GM12878 (cell line): ENCODE measurements at regions not wholly inside any gene's neighbourhood (a gene's known extent, or its start where the extent isn't known, plus 50 kb on each side); places are given as distances from the start of the nearest gene placed in this dataset.

Experiments used
- ATAC-seq: fragments of 200-7000 bp; cut with Tn5 transposase; 3 replicates; pipeline ENCODE4 v1.9.1; 2020; ENCODE audit warnings: mild to moderate bottlenecking, moderate library complexity
- BruUV-seq: library from RNA; stranded (reverse); fragments of 400-500 nt; replicated peaks from 2 replicates; lab custom pipeline; 2021; lab: Mats Ljungman, UMichigan
- CTCF ChIA-PET: fragments of 300-600 bp; sonication (Branson Sonifier 250); formaldehyde crosslinking; extraction: SDS; loops from one replicate; lab custom pipeline; 2021; ENCODE audit warnings: inconsistent platforms; lab: Yijun Ruan, JAX
- POLR2A ChIA-PET: fragments of 350-600 bp; formaldehyde crosslinking; extraction: SDS; loops from one replicate; lab custom pipeline; 2021; ENCODE audit warnings: inconsistent platforms; lab: Charles Lee
- RAD21 ChIA-PET: fragments of 300-600 bp; sonication (Branson Sonifier 250); formaldehyde crosslinking; loops from one replicate; lab custom pipeline; 2023; ENCODE audit warnings: antibody characterized with exemption; ENCODE audit not compliant: unreplicated experiment; lab: Charles Lee
- SMC1A ChIA-PET: fragments of 300-600 bp; sonication (Branson Sonifier 250); formaldehyde crosslinking; loops from one replicate; lab custom pipeline; 2023; ENCODE audit not compliant: unreplicated experiment, uncharacterized antibody; lab: Charles Lee
- DNase-seq: peaks from one replicate; pipeline ENCODE4 v3.0.0-alpha.2; 2011; ENCODE audit warnings: low read depth, low spot score
- FAIRE-seq: peaks from 3 replicates; lab custom pipeline; 2011; peaks lifted over from hg19 to GRCh38; lab: Jason Lieb, UNC
- H2AFZ ChIP-seq: 2 replicates; pipeline ENCODE4 v1.6.0; 2011; ENCODE audit warnings: low read depth, low read length, control low read depth; ENCODE audit not compliant: control insufficient read depth
- H3K27ac ChIP-seq: 2 replicates; pipeline ENCODE4 v1.5.1; 2011; ENCODE audit warnings: control low read depth; ENCODE audit not compliant: control insufficient read depth, insufficient read depth
- H3K27me3 ChIP-seq, 2 experiments: replicated peaks in 1 of 2; 2 replicates each; pipeline versions ENCODE4 v1.6.0 to v1.6.1; 2011; ENCODE audit warnings: low read length in 1 of 2; ENCODE audit not compliant: control insufficient read depth in 2 of 2, insufficient read depth in 2 of 2
- H3K36me3 ChIP-seq, 2 experiments: 2 replicates each; pipeline ENCODE4 v1.5.1; 2011; ENCODE audit warnings: low read length in 1 of 2; ENCODE audit not compliant: control insufficient read depth in 2 of 2, insufficient read depth in 2 of 2
- H3K4me1 ChIP-seq: 2 replicates; pipeline ENCODE4 v1.6.1; 2011; ENCODE audit warnings: mild to moderate bottlenecking, low read length, moderate library complexity, mixed read lengths; ENCODE audit not compliant: control insufficient read depth, insufficient read depth
- H3K4me2 ChIP-seq: 2 replicates; pipeline ENCODE4 v1.6.0; 2011; ENCODE audit warnings: control low read depth; ENCODE audit not compliant: control insufficient read depth, insufficient read depth
- H3K4me3 ChIP-seq: fragments of 200-600 bp; sonication (generic); 2 replicates; pipeline ENCODE4 v1.5.1; 2016
- H3K79me2 ChIP-seq: 2 replicates; pipeline ENCODE4 v1.6.0; 2011; ENCODE audit warnings: low read length; ENCODE audit not compliant: control insufficient read depth, insufficient read depth
- H3K9ac ChIP-seq: 2 replicates; pipeline ENCODE4 v1.8.0; 2011; ENCODE audit warnings: low read length, control low read depth, mixed read lengths; ENCODE audit not compliant: control insufficient read depth, insufficient read depth
- H3K9me3 ChIP-seq: replicated peaks from 3 replicates; pipeline ENCODE4 v1.5.1; 2011; ENCODE audit warnings: mild to moderate bottlenecking, low read length; ENCODE audit not compliant: control insufficient read depth, insufficient read depth
- H4K20me1 ChIP-seq: 2 replicates; pipeline ENCODE4 v1.6.0; 2011; ENCODE audit not compliant: control insufficient read depth, insufficient read depth
- BHLHE40 ChIP-seq, 2 experiments: fragments of 450-650 bp in 1 of 2; IDR thresholded peaks; 2 replicates each; pipeline ENCODE4 v1.6.1; 2011 to 2017; ENCODE audit warnings: low read depth in 2 of 2, borderline replicate concordance in 1 of 2, improper control_type of control experiment in 1 of 2, low read length in 1 of 2, mild to moderate bottlenecking in 1 of 2
- CHD1 ChIP-seq: IDR thresholded peaks from 2 replicates; pipeline ENCODE4 v1.6.1; 2012; ENCODE audit warnings: low read depth, low read length, improper control_type of control experiment
- ELK1 ChIP-seq: IDR thresholded peaks from 2 replicates; pipeline ENCODE4 v1.6.1; 2012; ENCODE audit warnings: low read depth, low read length, improper control_type of control experiment
- IKZF2 ChIP-seq, 2 experiments: fragments of 450-650 bp; IDR thresholded peaks; 2 replicates each; pipeline ENCODE4 v1.6.1; 2017; ENCODE audit warnings: mild to moderate bottlenecking in 2 of 2, moderate library complexity in 2 of 2
- IRF4 ChIP-seq: IDR thresholded peaks from 2 replicates; pipeline ENCODE4 v1.6.1; 2011; ENCODE audit warnings: low read depth, low read length
- MTA3 ChIP-seq: IDR thresholded peaks from 2 replicates; pipeline ENCODE4 v1.6.1; 2012; ENCODE audit warnings: low read length, inconsistent platforms, borderline replicate concordance
- MYB ChIP-seq: fragments of 150-350 bp; IDR thresholded peaks from 2 replicates; pipeline ENCODE4 v1.6.1; 2014; ENCODE audit warnings: mild to moderate bottlenecking, low read depth, low read length, borderline replicate concordance
- NBN ChIP-seq: fragments of 450-650 bp; IDR thresholded peaks from 2 replicates; pipeline ENCODE4 v1.6.1; 2016
- NR2C1 ChIP-seq: fragments of 450-650 bp; IDR thresholded peaks from 2 replicates; pipeline ENCODE4 v1.6.1; 2017; ENCODE audit warnings: antibody characterized with exemption, mild to moderate bottlenecking, moderate library complexity
- POLR2AphosphoS2 ChIP-seq: IDR thresholded peaks from 2 replicates; pipeline ENCODE4 v1.6.1; 2011; ENCODE audit warnings: low read depth, mild to moderate bottlenecking, low read length, improper control_type of control experiment, moderate library complexity
- SREBF1 ChIP-seq: IDR thresholded peaks from 2 replicates; pipeline ENCODE4 v1.6.1; 2012; ENCODE audit warnings: mild to moderate bottlenecking, low read length
- TARDBP ChIP-seq: IDR thresholded peaks from 2 replicates; pipeline ENCODE4 v1.6.1; 2016; ENCODE audit warnings: borderline replicate concordance
- WGBS: methylation state at CpG from one replicate; pipeline ENCODE4 v1.1.6; 2016; ENCODE audit warnings: low lambda C conversion rate; ENCODE audit not compliant: insufficient replicate concordance, insufficient coverage; ENCODE audit errors: missing lambda C conversion rate; 5-methylcytosine and 5-hydroxymethylcytosine counted together
- in situ Hi-C: fragments of 300-500 bp; cut with MboI; formaldehyde crosslinking; loops from 9 replicates; pipeline ENCODE4 v1.14.3; 2018; ENCODE audit warnings: mixed read lengths
- intact Hi-C: fragments of 100-400 bp; cut with micrococcal nuclease; formaldehyde crosslinking; loops from one replicate; pipeline ENCODE4 v1.14.2; 2022; ENCODE audit not compliant: unreplicated experiment
- TF ChIP-seq, protein P1 (sequence below): fragments of 450-650 bp; formaldehyde crosslinking; IDR thresholded peaks from 2 replicates; pipeline ENCODE4 v1.4.0; 2020; ENCODE audit warnings: mild to moderate bottlenecking, moderate library complexity
- TF ChIP-seq, protein P2 (sequence below): fragments of 450-650 bp; IDR thresholded peaks from 2 replicates; pipeline ENCODE4 v1.6.1; 2017; ENCODE audit warnings: mild to moderate bottlenecking, low read depth, inconsistent platforms; ENCODE audit not compliant: poor library complexity, severe bottlenecking
- TF ChIP-seq, protein P3 (sequence below): fragments of 150-350 bp; IDR thresholded peaks from 2 replicates; pipeline ENCODE4 v1.6.1; 2016; ENCODE audit warnings: low read depth, low read length

- Histone ChIP-seq H3K27ac (no peak overlapping the region), H3K4me1 (no peaks in the 10 kb centered on the region), H2AFZ (no peak overlapping the region), H3K27me3 (no peaks in the 10 kb centered on the region), H3K79me2 (no peaks in the 10 kb centered on the region), H3K9ac (no peak overlapping the region), H4K20me1 (no peaks in the 10 kb centered on the region), H3K4me2 (no peak overlapping the region), H3K36me3 (no peaks in the 10 kb centered on the region), H3K4me3 (no peak overlapping the region), H3K9me3 (no peaks in the 10 kb centered on the region)
- no peak for FAIRE-seq
- ATAC-seq: no peak
- DNase-seq: no peak
- WGBS: 36% methylated on average over 4 of the region's 4 CpGs
- in situ Hi-C loops: no loop called here
- CTCF ChIA-PET: no interaction called here
- RAD21 ChIA-PET: no interaction called here
- POLR2A ChIA-PET: no interaction called here
- intact Hi-C loops: no loop called here
- no TSS peak for BruUV-seq
- SMC1A ChIA-PET: no interaction called here
- TF ChIP-seq NBN: no peak
- no peak for TF ChIP-seq TARDBP
- no peak for TF ChIP-seq NR2C1
- no peak for TF ChIP-seq BHLHE40 (IDR thresholded peaks at IDR 0.05; ENCODE audit: borderline replicate concordance in 1 of 2, low read depth in 2 of 2, low read length in 1 of 2)
- TF ChIP-seq, protein P1, sequence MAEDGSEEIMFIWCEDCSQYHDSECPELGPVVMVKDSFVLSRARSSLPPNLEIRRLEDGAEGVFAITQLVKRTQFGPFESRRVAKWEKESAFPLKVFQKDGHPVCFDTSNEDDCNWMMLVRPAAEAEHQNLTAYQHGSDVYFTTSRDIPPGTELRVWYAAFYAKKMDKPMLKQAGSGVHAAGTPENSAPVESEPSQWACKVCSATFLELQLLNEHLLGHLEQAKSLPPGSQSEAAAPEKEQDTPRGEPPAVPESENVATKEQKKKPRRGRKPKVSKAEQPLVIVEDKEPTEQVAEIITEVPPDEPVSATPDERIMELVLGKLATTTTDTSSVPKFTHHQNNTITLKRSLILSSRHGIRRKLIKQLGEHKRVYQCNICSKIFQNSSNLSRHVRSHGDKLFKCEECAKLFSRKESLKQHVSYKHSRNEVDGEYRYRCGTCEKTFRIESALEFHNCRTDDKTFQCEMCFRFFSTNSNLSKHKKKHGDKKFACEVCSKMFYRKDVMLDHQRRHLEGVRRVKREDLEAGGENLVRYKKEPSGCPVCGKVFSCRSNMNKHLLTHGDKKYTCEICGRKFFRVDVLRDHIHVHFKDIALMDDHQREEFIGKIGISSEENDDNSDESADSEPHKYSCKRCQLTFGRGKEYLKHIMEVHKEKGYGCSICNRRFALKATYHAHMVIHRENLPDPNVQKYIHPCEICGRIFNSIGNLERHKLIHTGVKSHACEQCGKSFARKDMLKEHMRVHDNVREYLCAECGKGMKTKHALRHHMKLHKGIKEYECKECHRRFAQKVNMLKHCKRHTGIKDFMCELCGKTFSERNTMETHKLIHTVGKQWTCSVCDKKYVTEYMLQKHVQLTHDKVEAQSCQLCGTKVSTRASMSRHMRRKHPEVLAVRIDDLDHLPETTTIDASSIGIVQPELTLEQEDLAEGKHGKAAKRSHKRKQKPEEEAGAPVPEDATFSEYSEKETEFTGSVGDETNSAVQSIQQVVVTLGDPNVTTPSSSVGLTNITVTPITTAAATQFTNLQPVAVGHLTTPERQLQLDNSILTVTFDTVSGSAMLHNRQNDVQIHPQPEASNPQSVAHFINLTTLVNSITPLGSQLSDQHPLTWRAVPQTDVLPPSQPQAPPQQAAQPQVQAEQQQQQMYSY (CRISPR knock-in tag): no peak
- TF ChIP-seq IKZF2 (IDR thresholded peaks at IDR 0.05): no peak
- TF ChIP-seq, protein P2, sequence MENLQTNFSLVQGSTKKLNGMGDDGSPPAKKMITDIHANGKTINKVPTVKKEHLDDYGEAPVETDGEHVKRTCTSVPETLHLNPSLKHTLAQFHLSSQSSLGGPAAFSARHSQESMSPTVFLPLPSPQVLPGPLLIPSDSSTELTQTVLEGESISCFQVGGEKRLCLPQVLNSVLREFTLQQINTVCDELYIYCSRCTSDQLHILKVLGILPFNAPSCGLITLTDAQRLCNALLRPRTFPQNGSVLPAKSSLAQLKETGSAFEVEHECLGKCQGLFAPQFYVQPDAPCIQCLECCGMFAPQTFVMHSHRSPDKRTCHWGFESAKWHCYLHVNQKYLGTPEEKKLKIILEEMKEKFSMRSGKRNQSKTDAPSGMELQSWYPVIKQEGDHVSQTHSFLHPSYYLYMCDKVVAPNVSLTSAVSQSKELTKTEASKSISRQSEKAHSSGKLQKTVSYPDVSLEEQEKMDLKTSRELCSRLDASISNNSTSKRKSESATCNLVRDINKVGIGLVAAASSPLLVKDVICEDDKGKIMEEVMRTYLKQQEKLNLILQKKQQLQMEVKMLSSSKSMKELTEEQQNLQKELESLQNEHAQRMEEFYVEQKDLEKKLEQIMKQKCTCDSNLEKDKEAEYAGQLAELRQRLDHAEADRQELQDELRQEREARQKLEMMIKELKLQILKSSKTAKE: no peak
- no peak for TF ChIP-seq POLR2AphosphoS2
- TF ChIP-seq CHD1: no peak
- no peak for TF ChIP-seq MYB
- TF ChIP-seq IRF4: no peak
- no peak for TF ChIP-seq MTA3
- TF ChIP-seq, protein P3, sequence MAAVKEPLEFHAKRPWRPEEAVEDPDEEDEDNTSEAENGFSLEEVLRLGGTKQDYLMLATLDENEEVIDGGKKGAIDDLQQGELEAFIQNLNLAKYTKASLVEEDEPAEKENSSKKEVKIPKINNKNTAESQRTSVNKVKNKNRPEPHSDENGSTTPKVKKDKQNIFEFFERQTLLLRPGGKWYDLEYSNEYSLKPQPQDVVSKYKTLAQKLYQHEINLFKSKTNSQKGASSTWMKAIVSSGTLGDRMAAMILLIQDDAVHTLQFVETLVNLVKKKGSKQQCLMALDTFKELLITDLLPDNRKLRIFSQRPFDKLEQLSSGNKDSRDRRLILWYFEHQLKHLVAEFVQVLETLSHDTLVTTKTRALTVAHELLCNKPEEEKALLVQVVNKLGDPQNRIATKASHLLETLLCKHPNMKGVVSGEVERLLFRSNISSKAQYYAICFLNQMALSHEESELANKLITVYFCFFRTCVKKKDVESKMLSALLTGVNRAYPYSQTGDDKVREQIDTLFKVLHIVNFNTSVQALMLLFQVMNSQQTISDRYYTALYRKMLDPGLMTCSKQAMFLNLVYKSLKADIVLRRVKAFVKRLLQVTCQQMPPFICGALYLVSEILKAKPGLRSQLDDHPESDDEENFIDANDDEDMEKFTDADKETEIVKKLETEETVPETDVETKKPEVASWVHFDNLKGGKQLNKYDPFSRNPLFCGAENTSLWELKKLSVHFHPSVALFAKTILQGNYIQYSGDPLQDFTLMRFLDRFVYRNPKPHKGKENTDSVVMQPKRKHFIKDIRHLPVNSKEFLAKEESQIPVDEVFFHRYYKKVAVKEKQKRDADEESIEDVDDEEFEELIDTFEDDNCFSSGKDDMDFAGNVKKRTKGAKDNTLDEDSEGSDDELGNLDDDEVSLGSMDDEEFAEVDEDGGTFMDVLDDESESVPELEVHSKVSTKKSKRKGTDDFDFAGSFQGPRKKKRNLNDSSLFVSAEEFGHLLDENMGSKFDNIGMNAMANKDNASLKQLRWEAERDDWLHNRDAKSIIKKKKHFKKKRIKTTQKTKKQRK: no peak
- no peak for TF ChIP-seq ELK1
- no peak for TF ChIP-seq SREBF1
These were observed 579.1 kb downstream of the CCSER2 start for GRCh38 chr10:84907461-84908009.
